NCI-H1930 (cell line): ENCODE measurements at regions not wholly inside any gene's neighbourhood (a gene's known extent, or its start where the extent isn't known, plus 50 kb on each side); places are given as distances from the start of the nearest gene placed in this dataset.

Source experiments
- DNase-seq, 2 experiments: peaks; one replicate each; lab custom pipeline; 2025; lab: John Stamatoyannopoulos, UW

DNA sequence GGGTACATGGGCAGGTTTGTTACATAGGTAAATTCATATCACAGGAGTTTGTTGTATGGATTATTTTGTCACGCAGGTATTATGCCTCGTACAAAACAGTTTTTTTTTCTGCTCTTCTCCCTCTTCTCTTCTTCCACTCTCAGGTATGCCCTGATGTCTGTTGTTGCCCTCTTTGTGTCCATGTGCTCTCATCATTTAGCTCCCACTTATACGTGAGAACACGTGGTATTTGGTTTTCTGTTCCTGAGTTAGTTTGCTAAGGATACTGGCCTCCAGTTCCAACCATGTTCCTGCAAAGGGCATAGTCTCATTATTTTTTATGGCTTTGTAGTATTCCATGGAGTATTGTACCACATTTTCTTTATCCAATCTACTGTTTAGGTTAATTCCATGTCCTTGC lies 65.7 kb downstream of the UNC5CL start:
- no peak for DNase-seq

DNA sequence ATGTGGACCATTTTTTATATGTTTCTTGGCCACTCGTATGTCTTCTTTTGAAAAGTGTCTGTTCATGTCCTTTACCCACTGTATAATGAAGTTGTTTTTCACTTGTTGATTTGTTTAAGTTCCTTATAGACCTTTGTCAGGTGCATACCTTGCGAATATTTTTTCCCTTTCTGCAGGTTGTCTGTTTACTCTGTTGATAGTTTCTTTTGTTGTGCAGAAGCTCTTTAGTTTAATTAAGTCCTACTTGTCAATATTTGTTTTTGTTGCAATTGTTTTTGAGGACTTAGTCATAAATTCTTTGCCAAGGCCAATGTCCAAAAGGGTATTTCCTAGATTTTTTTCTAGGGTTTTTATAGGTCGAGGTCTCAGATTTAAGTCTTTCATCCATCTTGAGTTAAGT lies 66.2 kb downstream of the UNC5CL start:
- DNase-seq, result no peak

DNA sequence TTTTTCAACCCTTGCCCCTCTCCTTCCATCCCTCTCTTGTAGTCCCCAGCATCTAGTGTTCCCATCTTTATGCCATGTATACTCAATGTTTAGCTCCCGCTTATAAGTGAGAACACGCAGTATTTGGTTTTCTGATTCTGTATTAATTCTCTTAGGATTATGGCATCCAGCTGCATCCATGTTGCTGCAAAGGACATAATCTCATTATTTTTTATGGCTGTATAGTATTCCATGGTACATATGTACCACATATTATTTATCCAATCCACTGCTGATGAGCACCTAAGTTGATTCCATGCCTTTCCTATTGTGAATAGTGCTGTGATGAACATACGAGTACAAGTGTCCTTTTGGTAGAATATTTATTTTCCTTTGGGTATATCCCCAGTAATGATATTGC lies 66.8 kb downstream of the UNC5CL start:
- no peak for DNase-seq

DNA sequence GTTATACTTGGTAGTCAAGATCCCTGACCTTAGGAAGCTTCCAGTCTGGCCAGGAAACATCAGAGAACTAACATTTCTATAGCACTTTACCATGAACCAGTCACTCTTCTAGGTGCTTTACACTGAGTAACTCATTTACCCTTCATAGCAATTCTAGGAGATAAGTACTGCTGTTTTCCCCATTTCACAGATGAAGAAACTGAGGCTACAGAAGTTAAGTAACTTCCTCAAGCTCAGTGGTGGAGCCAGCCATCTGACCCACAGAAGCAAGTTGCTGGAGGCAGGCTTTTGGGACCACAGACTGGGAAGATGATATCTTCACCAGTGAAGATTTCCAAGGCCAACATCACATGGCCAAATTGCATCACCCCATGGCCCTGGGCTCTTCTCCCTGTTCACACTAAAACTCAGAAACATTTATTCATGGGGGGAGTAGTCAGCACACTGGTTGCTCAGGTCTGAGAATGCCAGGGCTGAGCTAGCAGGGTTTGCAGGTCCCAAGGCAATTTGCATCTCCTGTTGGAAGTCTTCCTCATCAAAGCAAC lies 70.3 kb downstream of the UNC5CL start:
- no peak for DNase-seq

DNA sequence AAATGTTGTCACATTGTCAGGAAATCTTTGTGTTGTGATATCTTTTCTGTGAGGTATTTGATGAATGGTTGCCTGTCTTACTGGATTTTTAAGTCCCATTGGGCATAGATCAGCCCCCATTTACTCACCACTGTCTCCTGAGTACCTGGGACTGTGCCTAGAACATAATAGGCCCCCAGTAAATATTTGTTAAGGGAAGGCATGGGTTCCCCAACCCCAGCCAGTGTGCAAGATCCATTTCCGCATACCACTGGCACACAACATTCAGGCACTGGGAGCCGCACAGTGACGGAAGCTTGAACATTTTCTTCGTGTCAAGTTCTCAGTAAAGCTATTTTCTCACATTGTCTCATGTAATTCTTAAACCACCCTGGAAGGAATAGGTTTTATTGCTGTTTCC lies 72.2 kb downstream of the UNC5CL start:
- DNase-seq, result no peak

DNA sequence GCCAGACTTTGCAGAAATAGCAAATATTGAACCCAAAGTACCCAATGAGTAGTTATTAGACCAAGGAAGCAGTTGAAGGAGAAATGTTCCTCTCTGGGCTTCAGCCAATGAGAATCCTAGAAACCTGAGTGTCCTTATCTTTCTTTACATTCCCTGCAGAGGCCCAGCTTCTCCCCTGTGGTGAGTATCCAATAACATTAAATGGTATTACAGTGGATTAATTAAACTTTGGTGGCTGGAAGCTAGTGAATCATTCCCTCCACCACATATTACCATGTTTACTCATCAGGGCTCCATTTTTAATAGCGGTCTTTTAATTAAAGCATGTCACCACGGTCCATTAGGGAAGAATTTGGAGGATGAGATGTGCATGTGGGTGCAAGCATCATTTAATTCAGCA lies 74.0 kb downstream of the UNC5CL start:
- no peak for DNase-seq

DNA sequence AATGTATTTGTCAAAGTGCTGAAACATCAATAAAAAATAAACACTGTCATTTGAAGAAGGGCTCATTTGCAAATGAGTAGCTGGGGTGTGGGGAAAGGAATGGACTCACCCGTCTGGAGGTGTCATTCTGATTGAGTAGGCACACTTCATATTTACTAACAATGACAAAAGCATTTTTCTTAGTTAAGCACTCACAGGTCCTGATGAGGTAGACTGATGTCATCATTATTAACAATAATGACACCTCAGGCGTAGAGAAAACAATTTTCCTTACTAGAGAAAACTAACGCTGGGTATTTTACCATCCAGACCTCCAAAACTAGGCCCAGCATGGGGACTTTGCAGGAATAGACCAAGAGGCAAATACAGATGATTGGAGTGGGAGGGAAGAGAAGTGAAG lies 76.0 kb downstream of the UNC5CL start:
- DNase-seq, result no peak

DNA sequence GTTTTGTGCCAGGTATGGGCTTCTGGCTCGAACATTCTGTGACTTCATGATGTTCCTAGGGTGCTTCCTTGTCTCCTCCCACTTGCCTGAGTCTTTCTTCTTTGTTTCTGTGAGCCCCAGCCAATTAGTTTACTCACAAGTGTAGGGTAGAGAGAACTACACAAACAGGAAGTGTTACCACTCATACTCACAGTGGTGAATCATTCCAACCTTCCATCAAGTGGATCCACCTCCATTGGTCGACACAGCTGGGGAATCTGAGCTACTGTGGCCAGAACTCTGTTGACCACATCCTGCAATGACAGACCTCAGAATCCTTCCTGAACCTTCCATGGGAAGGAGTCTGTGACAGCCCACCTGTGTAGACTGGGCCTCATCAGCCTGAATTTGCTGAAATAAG lies 76.8 kb downstream of the UNC5CL start:
- DNase-seq, result no peak

DNA sequence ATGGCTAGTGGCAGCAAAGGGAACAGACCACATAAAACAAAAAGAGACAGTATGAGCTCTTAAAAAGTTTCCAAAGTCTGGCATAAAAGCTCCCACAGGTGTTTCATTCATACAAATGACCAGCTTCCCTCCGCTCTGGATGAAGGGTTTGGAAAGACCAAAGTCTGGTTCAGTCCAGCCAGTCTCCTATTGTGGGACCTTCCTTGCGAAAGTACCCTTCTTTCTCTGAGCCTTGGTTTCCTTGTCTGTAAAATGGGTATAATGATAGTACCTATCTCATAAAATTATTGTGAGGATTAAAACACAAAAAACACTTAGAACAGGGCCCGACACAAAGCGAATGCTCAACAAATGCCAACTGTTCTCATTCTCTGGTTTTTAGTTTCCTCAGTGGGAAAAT lies 77.2 kb downstream of the UNC5CL start:
- DNase-seq, result no peak

DNA sequence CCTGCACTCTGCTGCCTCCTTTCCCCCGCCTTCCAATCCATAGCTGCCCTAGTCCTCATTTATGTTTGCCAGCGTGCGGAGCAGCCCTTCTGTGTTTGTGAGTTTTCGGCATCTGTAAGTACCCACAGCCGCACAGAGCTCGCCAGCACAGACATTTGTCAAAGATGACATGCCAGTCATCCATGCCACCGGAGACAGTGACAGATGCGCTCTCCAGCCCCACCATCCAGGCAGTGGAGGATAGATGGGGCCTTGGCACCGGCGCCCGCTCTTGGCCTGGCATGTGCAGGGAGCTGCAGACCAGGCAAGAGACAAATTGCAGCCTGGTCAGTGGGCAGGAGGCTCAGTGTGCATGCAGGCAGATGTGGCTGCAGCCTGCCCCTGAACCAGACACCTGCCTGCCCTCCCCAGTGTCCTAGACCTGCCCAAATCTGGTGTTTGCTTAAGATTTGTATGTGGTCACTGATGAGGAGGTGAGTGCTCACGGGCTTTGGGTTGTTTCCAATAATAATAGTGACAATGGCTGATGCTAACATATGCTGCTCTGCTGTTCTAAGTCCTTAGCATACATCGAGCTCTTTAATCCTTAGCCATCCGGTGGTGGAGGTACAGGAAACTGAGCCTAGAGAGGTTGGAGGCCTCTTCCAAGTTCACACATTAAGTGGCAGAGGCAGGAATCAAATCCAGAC lies 78.1 kb downstream of the UNC5CL start:
- no peak for DNase-seq

DNA sequence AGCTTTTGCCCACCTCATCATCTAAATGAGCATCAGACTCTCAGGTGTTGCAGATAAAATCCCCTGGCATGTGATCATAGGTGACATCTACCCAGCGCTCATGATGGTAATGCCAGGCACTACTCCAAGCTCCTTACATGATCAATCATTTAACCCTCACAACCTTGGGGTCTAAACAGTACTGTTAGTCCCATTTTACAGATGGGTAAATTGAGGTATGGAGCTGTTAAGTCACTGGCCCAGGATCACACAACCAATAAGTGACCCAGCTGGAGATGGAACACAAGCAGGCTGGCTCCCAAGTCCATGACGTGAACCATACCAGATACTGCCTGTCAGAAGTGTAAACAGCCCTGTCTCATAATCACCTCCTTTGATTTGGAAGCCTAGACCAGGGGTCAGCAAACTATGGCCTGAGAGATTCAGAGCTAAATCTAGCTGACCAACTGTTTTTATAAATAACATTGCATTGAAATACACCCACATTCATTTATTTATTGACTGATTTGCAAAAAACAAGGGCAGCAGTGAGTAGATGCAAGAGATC lies 79.2 kb downstream of the UNC5CL start:
- no peak for DNase-seq

DNA sequence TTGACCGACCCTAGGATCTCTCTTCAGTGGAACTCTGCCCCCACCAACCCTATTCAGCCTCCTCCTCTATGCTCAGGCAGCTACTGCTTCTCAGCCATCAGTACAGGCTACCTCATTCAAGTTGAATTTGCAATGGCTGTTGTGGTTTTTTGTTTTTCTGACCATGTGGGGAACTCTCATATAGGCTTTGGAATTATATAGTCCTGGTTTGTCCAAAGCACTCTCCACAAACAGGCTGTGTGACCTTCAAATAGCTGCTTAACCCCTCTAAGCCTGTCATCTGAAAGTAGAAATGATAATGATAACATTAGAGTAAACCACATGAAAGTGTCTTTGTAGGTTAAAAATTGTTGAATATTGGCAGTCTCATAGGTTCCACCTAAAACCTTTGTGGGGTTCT lies 80.3 kb downstream of the UNC5CL start:
- DNase-seq, result no peak

DNA sequence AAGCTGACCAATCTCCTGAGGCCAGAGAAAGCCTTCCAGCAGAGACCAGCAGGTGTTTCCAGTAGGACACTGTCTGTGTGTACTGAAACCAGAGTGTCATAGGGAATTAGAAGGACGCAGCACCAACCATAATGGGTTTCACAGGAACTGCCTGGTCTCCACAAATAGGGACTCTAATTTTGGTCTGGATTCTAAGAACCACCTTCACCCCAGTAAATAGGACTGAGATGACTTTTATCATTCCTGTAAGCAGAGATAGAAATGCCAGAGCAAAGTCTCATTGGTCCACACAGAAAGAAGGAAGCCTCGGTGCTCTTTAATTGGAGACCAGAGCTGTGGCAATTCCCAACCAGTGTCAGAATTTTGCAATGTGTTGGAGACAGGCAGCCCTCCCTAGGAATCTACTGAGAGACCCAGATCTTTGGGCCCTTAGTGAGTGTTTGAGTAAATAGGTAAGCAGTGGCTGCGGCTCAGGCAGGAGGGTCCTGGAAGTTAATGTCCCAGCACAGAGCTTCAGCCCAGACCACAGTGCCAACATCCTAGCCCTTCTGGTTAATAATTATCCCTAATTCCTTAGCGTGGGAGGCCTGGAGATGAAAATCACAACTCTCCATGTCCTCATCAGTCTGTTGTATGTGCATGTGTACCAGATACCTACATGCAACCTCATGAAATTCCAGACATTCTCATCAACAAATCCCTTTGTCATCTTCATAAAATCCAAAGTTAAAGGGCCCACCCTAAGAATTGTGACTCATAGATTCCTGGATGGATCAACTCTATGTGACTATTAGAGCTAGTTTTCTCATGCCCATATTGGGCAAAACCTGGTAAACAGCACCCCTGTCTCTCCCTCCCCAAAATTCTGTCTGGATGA lies 81.2 kb downstream of the UNC5CL start:
- no peak for DNase-seq

DNA sequence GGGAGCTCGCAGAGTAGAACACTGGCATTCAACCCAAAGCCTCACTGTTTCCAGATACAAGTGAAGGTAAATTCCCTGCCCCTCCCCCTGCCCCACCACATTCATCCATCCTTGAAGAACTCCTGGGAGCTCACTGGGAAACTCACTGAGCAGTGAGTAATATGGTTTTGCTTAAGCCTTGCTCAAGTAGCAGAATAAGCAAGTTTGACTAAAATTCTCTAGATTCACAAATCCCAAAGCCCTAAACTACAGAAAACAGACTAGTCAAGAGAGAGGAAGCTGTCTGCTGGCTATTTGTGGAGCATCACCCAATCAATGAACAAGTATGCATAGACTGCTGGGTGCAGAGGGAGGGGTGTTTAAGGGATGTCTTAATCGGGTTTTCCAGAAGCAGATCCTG lies 82.1 kb downstream of the UNC5CL start:
- DNase-seq, result no peak

DNA sequence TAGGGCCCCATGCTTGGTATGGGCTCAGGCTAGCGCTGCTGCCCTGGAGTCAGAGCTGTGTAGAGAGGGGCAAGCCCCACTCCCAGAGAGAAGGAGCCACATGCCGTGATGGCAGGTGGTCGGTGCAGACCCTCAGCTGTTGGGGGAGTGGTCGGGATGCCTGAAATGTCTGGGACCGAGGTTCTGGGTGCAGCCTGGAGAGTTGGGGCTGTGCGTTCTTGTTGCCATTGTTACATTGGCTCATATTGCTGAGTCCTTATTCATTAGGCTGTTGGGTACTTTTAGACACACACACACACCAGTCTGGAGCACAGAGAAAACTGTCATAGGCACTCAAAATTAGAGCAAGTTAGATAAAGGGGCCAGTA lies 83.9 kb downstream of the UNC5CL start:
- DNase-seq, result no peak

DNA sequence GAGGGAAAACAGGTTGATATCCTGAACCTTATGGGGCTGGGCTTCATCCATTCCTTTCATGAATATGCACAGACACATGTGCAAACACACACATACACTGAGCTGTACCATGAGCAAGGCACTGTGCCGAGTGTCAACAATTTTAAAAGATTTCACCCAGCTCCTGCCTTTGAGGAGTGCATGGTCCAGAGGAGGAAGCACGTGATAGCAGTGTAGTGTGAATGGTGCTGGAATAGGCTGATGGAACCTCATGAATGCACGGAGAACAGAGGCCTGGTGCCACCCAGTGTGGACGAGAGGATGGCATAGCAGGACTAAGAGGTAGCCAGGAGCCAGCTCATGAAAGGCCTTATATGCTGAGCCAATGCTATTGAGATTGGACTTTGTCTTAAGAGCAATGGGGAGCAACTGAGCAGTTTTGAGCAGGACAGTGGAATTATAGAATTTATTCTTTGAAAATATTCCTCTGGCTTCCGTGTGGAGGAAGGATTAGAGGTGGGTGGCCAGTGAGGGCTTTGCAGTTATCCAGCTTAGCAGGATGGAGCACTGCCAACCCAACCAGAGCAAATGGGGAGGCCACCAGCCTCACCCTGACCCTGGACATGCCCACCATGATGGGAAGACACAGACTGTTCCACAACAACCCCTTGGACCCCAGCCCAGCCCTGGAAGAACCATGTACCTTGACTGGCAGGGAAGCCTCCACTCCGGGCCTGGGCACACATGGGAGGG lies 84.4 kb downstream of the UNC5CL start:
- no peak for DNase-seq

DNA sequence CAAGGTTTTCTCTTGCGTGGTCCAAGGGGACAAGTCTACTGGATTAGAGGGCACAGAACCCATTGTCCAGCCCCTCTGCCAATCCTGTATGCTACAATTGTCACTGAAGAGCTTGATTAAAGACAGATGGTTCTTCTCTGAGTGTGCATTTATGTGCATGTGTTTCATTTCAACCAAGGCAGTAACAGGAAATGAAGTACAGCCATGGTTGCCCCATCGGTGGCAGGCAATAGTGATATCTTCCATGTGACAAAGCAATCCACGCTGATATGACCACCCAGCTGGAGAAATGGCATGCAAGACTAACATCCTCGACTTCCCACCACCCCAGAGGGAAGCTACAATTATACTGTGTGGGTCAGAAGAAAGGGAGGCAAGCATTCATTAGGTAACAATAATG lies 85.5 kb downstream of the UNC5CL start:
- DNase-seq, result no peak

DNA sequence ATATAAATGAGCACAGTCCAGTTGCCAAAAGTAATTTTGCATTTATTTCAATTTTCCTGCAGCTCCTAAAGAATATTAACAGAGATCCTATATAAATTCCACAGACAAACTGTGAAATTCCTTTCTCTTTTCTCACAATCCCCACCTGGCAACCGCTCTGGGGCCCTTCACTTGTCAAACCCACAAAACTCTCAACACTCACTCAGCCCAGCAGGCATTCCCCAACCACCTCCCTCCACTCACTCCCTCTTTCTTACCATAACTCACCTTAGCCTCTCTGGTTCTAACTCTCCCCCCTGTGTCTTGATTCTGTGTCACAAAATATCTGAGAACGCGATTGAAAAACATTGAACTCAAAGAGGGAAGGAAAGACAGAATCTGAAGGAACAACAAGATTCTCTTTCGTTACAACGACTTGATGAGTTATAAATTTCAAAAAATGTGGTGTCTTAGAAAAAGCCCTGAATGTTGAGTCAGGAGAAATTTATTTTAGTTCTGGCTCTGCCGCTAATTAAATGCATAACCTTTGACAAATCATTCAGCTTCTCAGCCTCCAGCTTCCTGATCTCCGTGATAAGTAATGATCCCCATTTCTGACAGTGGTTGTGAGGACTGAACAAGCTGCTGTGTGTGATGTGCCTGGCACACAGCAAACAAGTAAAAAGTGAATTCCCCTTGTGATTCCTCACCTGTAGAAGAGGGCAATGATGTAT lies 87.9 kb downstream of the UNC5CL start:
- DNase-seq, result no peak

DNA sequence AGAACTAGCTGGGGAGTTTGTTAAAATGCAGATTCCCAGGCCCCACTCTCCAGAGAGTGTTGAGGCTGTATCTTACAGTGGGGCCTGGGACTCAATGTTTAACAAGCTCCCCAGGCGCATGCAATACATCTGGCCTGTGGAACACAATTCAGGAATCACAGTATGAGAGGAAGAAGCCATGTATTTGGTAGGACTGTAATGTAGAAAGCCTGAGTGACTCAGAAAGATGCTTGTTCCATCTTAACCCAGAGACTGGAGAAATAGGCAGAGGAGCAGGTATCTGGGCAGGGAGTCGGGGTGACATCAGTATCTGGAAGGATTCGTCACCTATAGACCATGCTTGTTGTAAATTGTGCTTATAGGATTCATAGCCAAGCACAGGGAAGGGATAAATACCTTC lies 90.5 kb downstream of the UNC5CL start:
- DNase-seq, result no peak

DNA sequence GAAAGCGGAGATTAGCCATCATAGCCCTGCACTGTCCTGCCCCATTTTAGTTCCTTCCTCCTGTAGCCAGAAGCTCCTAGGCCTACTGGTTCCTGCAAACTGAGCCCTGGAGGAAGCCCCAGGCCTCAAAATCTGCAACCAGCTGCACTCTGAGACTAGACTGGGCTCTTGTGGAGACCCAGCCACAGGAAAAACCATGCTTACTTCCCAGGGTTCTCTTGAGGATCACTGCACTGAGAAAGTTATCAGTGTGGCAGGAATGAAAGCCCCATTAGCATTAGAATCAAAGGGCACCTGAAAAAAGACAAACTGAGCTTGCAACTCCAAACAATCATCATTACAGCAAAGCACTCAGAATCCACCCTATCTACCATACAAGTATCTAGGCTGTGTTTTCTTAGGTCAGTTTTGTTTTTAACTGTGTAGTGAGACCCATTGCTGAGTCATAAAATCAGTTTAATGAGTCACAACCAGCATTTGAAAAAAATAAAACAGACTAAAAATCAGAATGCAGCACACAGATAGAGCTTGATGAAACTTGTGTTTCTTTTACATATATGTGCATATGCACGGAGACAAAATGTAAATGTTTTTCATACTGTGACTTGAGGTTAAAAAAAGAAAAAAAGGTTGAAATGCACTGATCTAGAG lies 91.0 kb downstream of the UNC5CL start:
- DNase-seq, result no peak

DNA sequence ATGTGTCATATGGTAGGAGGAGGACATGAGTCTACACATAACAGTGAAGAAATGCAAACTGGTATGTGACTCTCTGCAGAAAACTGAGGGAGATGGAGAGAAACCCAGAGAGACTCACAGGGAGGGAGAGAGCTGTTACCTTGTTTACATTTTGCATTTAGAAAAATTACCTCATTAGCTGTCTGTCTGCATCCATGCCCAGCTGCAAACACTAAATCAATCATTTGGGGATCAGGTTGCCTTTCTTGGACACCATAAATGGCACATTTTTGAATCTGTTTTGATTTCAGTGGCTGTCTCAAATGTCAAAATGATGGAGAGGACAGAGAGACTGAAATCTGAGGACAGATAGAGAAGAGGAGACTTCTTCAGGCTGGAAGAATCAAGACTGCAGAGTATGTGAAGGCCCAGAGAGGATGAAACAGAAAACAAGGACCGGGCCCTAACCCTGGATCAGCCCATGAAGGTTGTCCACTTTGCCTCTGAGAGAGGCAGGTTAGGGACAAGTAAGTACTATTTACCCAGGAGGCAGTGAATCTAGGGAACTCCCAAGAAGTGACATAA lies 92.2 kb downstream of the UNC5CL start:
- no peak for DNase-seq
